ENCODE measurements at regions not wholly inside any gene's neighbourhood (a gene's known extent, or its start where the extent isn't known, plus 50 kb on each side); places are given as distances from the start of the nearest gene placed in this dataset.

- H3K27ac ChIP-seq (ENCODE audit: low read depth, low read length) = no peak overlapping the region
- peak; percentile 98 for DNase-seq
- no peak overlapping the region for H3K9ac ChIP-seq (ENCODE audit: low read length)
- H4K8ac ChIP-seq (ENCODE audit: low read depth, low read length) = no peak overlapping the region
- peak overlapping the region; percentile 26 for H2BK5ac ChIP-seq (ENCODE audit: low read length)
- H4K5ac ChIP-seq (ENCODE audit: low read length) = no peak overlapping the region
- H3K4me3 ChIP-seq (ENCODE audit: low read length) = no peak overlapping the region
- H3K23ac ChIP-seq (ENCODE audit: low read length) = no peak overlapping the region
- H3K79me1 ChIP-seq (ENCODE audit: low read length) = no peaks in the 10 kb centered on the region
- no peak overlapping the region for H2AK5ac ChIP-seq (ENCODE audit: low read length)
- H3K4me2 ChIP-seq (ENCODE audit: low read length) = no peak overlapping the region
- H3K18ac ChIP-seq (ENCODE audit: low read length) = peak overlapping the region; percentile 75
- no CpG with 5 or more reads among the region's 4 CpGs for WGBS (ENCODE audit: extremely low coverage, insufficient coverage, low lambda C conversion rate)
- H3K4ac ChIP-seq (ENCODE audit: low read depth, low read length) = peak overlapping the region; percentile 55
- H2BK120ac ChIP-seq (ENCODE audit: low read depth, low read length) = no peak overlapping the region
- H3K27me3 ChIP-seq (ENCODE audit: insufficient read depth, low read length, poor library complexity) = no peaks in the 10 kb centered on the region
- H2BK15ac ChIP-seq (replicated peaks; ENCODE audit: low read depth) = peak overlapping the region; percentile 58
- H3K56ac ChIP-seq (ENCODE audit: low read length) = peak overlapping the region; percentile 57
- H3K79me2 ChIP-seq (ENCODE audit: control insufficient read depth, insufficient read depth, low read length) = no peaks in the 10 kb centered on the region
- H3K36me3 ChIP-seq (ENCODE audit: control insufficient read depth, insufficient read depth, low read length) = no peaks in the 10 kb centered on the region
- H3K4me1 ChIP-seq (ENCODE audit: control insufficient read depth, low read depth, low read length) = peaks cover 3% of the 10 kb centered on the region
These were observed 173.5 kb upstream of the LRRN1 start for GRCh38 chr3:3625544-3626271.

- WGBS (ENCODE audit: extremely low coverage, insufficient coverage, low lambda C conversion rate) = no CpG with 5 or more reads among the region's 1 CpG
- H3K4me2 ChIP-seq (ENCODE audit: low read length) = no peak overlapping the region
- H3K27ac ChIP-seq (ENCODE audit: low read depth, low read length) = no peak overlapping the region
- H3K4me3 ChIP-seq (ENCODE audit: low read length) = no peak overlapping the region
- H3K4ac ChIP-seq (ENCODE audit: low read depth, low read length) = no peak overlapping the region
- H4K8ac ChIP-seq (ENCODE audit: low read depth, low read length) = no peak overlapping the region
- H3K56ac ChIP-seq (ENCODE audit: low read length) = no peak overlapping the region
- H3K36me3 ChIP-seq (ENCODE audit: control insufficient read depth, insufficient read depth, low read length) = no peaks in the 10 kb centered on the region
- H3K9ac ChIP-seq (ENCODE audit: low read length) = no peak overlapping the region
- H3K4me1 ChIP-seq (ENCODE audit: control insufficient read depth, low read depth, low read length) = no peaks in the 10 kb centered on the region
- no peaks in the 10 kb centered on the region for H3K79me1 ChIP-seq (ENCODE audit: low read length)
- no peak overlapping the region for H2BK5ac ChIP-seq (ENCODE audit: low read length)
- no peaks in the 10 kb centered on the region for H3K79me2 ChIP-seq (ENCODE audit: control insufficient read depth, insufficient read depth, low read length)
- no peak overlapping the region for H2BK15ac ChIP-seq (replicated peaks; ENCODE audit: low read depth)
- no peak overlapping the region for H2BK120ac ChIP-seq (ENCODE audit: low read depth, low read length)
- no peak overlapping the region for H2AK5ac ChIP-seq (ENCODE audit: low read length)
- no peak overlapping the region for H3K18ac ChIP-seq (ENCODE audit: low read length)
- no peaks in the 10 kb centered on the region for H3K27me3 ChIP-seq (ENCODE audit: insufficient read depth, low read length, poor library complexity)
- H4K5ac ChIP-seq (ENCODE audit: low read length) = no peak overlapping the region
- no peak overlapping the region for H3K23ac ChIP-seq (ENCODE audit: low read length)
- no peak for DNase-seq
These were observed 179.4 kb upstream of the LRRN1 start for GRCh38 chr3:3619815-3620214.

DNA sequence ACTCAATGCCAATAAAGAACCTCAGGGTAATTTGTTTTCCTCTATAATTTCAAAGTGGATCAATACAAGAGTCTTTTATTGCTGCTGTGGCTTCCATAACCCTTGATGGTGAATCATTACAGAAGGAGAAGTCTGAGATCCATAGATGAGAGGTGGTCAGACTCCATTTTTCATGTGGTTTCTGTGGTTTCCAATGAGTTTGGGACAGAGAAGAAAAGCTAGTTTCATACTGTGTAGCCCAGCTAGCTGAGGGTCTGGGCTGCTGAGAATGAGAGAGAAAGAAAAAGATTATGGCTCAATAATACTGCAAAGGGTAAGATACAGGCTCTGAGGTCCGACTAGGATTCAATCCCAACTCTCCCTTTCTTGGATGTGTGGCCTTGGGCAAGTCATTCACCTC is 180.6 kb upstream of the LRRN1 start:
- no peaks in the 10 kb centered on the region for H3K27me3 ChIP-seq (ENCODE audit: insufficient read depth, low read length, poor library complexity)
- no peak overlapping the region for H3K4me3 ChIP-seq (ENCODE audit: low read length)
- DNase-seq = no peak
- H3K4me1 ChIP-seq (ENCODE audit: control insufficient read depth, low read depth, low read length) = no peaks in the 10 kb centered on the region
- no peak overlapping the region for H2BK5ac ChIP-seq (ENCODE audit: low read length)
- no peak overlapping the region for H3K27ac ChIP-seq (ENCODE audit: low read depth, low read length)
- H3K36me3 ChIP-seq (ENCODE audit: control insufficient read depth, insufficient read depth, low read length) = no peaks in the 10 kb centered on the region
- H2BK120ac ChIP-seq (ENCODE audit: low read depth, low read length) = no peak overlapping the region
- no peak overlapping the region for H3K9ac ChIP-seq (ENCODE audit: low read length)
- no peak overlapping the region for H4K5ac ChIP-seq (ENCODE audit: low read length)
- H3K79me1 ChIP-seq (ENCODE audit: low read length) = no peaks in the 10 kb centered on the region
- no peak overlapping the region for H3K56ac ChIP-seq (ENCODE audit: low read length)
- H2AK5ac ChIP-seq (ENCODE audit: low read length) = no peak overlapping the region
- H3K18ac ChIP-seq (ENCODE audit: low read length) = no peak overlapping the region
- no CpG with 5 or more reads among the region's 1 CpG for WGBS (ENCODE audit: extremely low coverage, insufficient coverage, low lambda C conversion rate)
- H3K4me2 ChIP-seq (ENCODE audit: low read length) = no peak overlapping the region
- H3K4ac ChIP-seq (ENCODE audit: low read depth, low read length) = no peak overlapping the region
- no peak overlapping the region for H3K23ac ChIP-seq (ENCODE audit: low read length)
- no peak overlapping the region for H2BK15ac ChIP-seq (replicated peaks; ENCODE audit: low read depth)
- no peak overlapping the region for H4K8ac ChIP-seq (ENCODE audit: low read depth, low read length)
- no peaks in the 10 kb centered on the region for H3K79me2 ChIP-seq (ENCODE audit: control insufficient read depth, insufficient read depth, low read length)

- H3K79me2 ChIP-seq (ENCODE audit: control insufficient read depth, insufficient read depth, low read length) = no peaks in the 10 kb centered on the region
- no peak overlapping the region for H2AK5ac ChIP-seq (ENCODE audit: low read length)
- no peak overlapping the region for H2BK15ac ChIP-seq (replicated peaks; ENCODE audit: low read depth)
- no peak overlapping the region for H2BK120ac ChIP-seq (ENCODE audit: low read depth, low read length)
- no peak overlapping the region for H3K27ac ChIP-seq (ENCODE audit: low read depth, low read length)
- no peak for DNase-seq
- no peak overlapping the region for H3K56ac ChIP-seq (ENCODE audit: low read length)
- no CpG with 5 or more reads among the region's 3 CpGs for WGBS (ENCODE audit: extremely low coverage, insufficient coverage, low lambda C conversion rate)
- H4K5ac ChIP-seq (ENCODE audit: low read length) = no peak overlapping the region
- no peak overlapping the region for H3K4me3 ChIP-seq (ENCODE audit: low read length)
- no peak overlapping the region for H3K23ac ChIP-seq (ENCODE audit: low read length)
- H3K36me3 ChIP-seq (ENCODE audit: control insufficient read depth, insufficient read depth, low read length) = no peaks in the 10 kb centered on the region
- no peak overlapping the region for H4K8ac ChIP-seq (ENCODE audit: low read depth, low read length)
- H3K79me1 ChIP-seq (ENCODE audit: low read length) = no peaks in the 10 kb centered on the region
- no peaks in the 10 kb centered on the region for H3K27me3 ChIP-seq (ENCODE audit: insufficient read depth, low read length, poor library complexity)
- no peak overlapping the region for H3K9ac ChIP-seq (ENCODE audit: low read length)
- H3K18ac ChIP-seq (ENCODE audit: low read length) = no peak overlapping the region
- H3K4me1 ChIP-seq (ENCODE audit: control insufficient read depth, low read depth, low read length) = no peaks in the 10 kb centered on the region
- H3K4ac ChIP-seq (ENCODE audit: low read depth, low read length) = no peak overlapping the region
- H3K4me2 ChIP-seq (ENCODE audit: low read length) = no peak overlapping the region
- no peak overlapping the region for H2BK5ac ChIP-seq (ENCODE audit: low read length)
These were observed 183.7 kb upstream of the LRRN1 start for GRCh38 chr3:3615533-3615932.

DNA sequence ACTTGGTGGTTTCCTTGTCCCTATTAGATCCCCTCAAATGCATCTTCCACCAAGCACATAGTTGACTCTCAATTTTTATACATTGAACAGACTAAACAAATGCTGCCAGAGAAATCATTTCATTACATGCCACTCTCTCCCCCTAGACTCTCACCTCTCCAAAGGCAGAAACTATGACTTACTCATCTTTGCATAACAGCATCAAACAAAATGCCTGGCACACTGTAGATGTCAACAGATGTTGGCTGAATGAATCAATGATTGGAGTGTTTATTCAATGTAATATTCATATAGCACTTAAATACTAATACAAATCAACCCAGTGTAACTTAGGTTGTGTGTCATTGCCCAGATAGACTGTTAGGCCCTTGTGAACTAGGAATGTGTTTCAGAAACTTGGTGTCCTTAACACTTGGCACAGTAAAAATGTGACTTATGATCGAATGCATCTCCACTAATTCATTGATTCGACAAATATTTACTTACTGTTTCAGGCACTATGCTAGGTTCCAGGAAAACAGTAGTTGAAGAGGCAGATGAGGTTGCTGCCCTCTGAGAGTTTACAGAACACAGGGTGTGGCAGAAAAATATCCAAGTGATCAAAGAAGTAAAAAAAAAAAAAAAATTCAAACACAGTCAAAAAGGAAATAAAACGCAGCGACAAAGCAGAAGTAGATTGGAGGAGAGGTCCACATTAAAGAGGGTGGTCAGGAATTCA is 188.5 kb upstream of the LRRN1 start:
- Histone ChIP-seq H4K5ac (ENCODE audit: low read length) (no peak overlapping the region), H3K27ac (ENCODE audit: low read depth, low read length) (no peak overlapping the region), H2BK15ac (replicated peaks; ENCODE audit: low read depth) (no peak overlapping the region), H3K4me3 (ENCODE audit: low read length) (no peak overlapping the region), H3K36me3 (ENCODE audit: control insufficient read depth, insufficient read depth, low read length) (no peaks in the 10 kb centered on the region), H4K8ac (ENCODE audit: low read depth, low read length) (no peak overlapping the region), H3K4me2 (ENCODE audit: low read length) (no peak overlapping the region), H2BK5ac (ENCODE audit: low read length) (no peak overlapping the region), H3K9ac (ENCODE audit: low read length) (no peak overlapping the region), H3K23ac (ENCODE audit: low read length) (no peak overlapping the region), H2AK5ac (ENCODE audit: low read length) (no peak overlapping the region), H3K56ac (ENCODE audit: low read length) (no peak overlapping the region), H3K18ac (ENCODE audit: low read length) (no peak overlapping the region), H3K79me1 (ENCODE audit: low read length) (no peaks in the 10 kb centered on the region), H2BK120ac (ENCODE audit: low read depth, low read length) (no peak overlapping the region), H3K4ac (ENCODE audit: low read depth, low read length) (no peak overlapping the region), H3K27me3 (ENCODE audit: insufficient read depth, low read length, poor library complexity) (no peaks in the 10 kb centered on the region), H3K4me1 (ENCODE audit: control insufficient read depth, low read depth, low read length) (no peaks in the 10 kb centered on the region), H3K79me2 (ENCODE audit: control insufficient read depth, insufficient read depth, low read length) (no peaks in the 10 kb centered on the region)
- WGBS (ENCODE audit: extremely low coverage, insufficient coverage, low lambda C conversion rate) = no CpG with 5 or more reads among the region's 4 CpGs
- DNase-seq = no peak

All from mesendoderm (in vitro differentiated cells).